WTC11 (cell line): ENCODE measurements at regions not wholly inside any gene's neighbourhood (a gene's known extent, or its start where the extent isn't known, plus 50 kb on each side); places are given as distances from the start of the nearest gene placed in this dataset.

Experiments used
- ATAC-seq: fragments of 200-7000 bp; cut with Tn5 transposase; 2 replicates; pipeline ENCODE4 v1.10.0; 2021; ENCODE audit warnings: mild to moderate bottlenecking, moderate library complexity
- CTCF ChIA-PET: fragments of 300-600 bp; sonication (Branson Sonifier 250); formaldehyde crosslinking; loops from one replicate; lab custom pipeline; 2021; ENCODE audit warnings: antibody characterized with exemption; lab: Charles Lee
- POLR2A ChIA-PET: fragments of 350-600 bp; sonication (Branson Sonifier 250); formaldehyde crosslinking; loops from one replicate; lab custom pipeline; 2021; ENCODE audit warnings: antibody characterized with exemption; lab: Charles Lee
- DNase-seq: peaks from one replicate; pipeline ENCODE4 v3.0.0; 2021; ENCODE audit warnings: low spot score
- H3K27ac Mint-ChIP-seq: 2 replicates; pipeline ENCODE4 v1.8.0; 2021; ENCODE audit warnings: mixed read lengths
- H3K27me3 Mint-ChIP-seq: 2 replicates; pipeline ENCODE4 v1.8.0; 2021; ENCODE audit warnings: low read depth, mild to moderate bottlenecking, moderate library complexity, mixed read lengths
- H3K36me3 Mint-ChIP-seq: 2 replicates; pipeline ENCODE4 v1.8.0; 2021; ENCODE audit warnings: mixed read lengths
- H3K4me1 Mint-ChIP-seq: 2 replicates; pipeline ENCODE4 v1.8.0; 2022; ENCODE audit warnings: mixed read lengths
- H3K4me3 Mint-ChIP-seq: 2 replicates; pipeline ENCODE4 v1.8.0; 2021; ENCODE audit warnings: mild to moderate bottlenecking, moderate library complexity, mixed read lengths
- H3K9me3 Mint-ChIP-seq: 2 replicates; pipeline ENCODE4 v1.8.0; 2021; ENCODE audit warnings: mixed read lengths
- ATF1 ChIP-seq: sonication (generic); formaldehyde crosslinking; IDR thresholded peaks from 2 replicates; pipeline ENCODE4 v1.8.1; 2023; ENCODE audit warnings: mild to moderate bottlenecking, moderate library complexity, missing genetic modification reagents
- CREM ChIP-seq: sonication (generic); formaldehyde crosslinking; IDR thresholded peaks from 2 replicates; pipeline ENCODE4 v1.8.1; 2022; ENCODE audit warnings: mild to moderate bottlenecking, missing genetic modification reagents, moderate library complexity
- CTCF ChIP-seq: fragments of 200-600 bp; IDR thresholded peaks from 2 replicates; pipeline ENCODE4 v1.8.0; 2022; ENCODE audit warnings: antibody characterized with exemption
- E2F5 ChIP-seq: sonication (generic); formaldehyde crosslinking; IDR thresholded peaks from 2 replicates; pipeline ENCODE4 v1.8.1; 2022; ENCODE audit warnings: mild to moderate bottlenecking, moderate library complexity, missing genetic modification reagents
- FOXP4 ChIP-seq: sonication (generic); formaldehyde crosslinking; IDR thresholded peaks from 2 replicates; pipeline ENCODE4 v1.8.0; 2022; ENCODE audit warnings: mild to moderate bottlenecking, missing genetic modification reagents
- GRHL2 ChIP-seq: fragments of 250-450 bp; sonication (Bioruptor Pico); IDR thresholded peaks from 2 replicates; pipeline ENCODE4 v1.8.0; 2022; ENCODE audit warnings: mild to moderate bottlenecking, moderate library complexity; ENCODE audit not compliant: insufficient replicate concordance, severe bottlenecking
- GTF2I ChIP-seq: fragments of 250-450 bp; sonication (Bioruptor Pico); conservative IDR thresholded peaks from 2 replicates; pipeline ENCODE4 v1.4.0; 2021; ENCODE audit warnings: mild to moderate bottlenecking
- IRF2 ChIP-seq: sonication (generic); formaldehyde crosslinking; IDR thresholded peaks from 2 replicates; pipeline ENCODE4 v1.8.0; 2022; ENCODE audit warnings: low read depth, missing genetic modification reagents, borderline replicate concordance
- JUN ChIP-seq: sonication (generic); formaldehyde crosslinking; IDR thresholded peaks from 2 replicates; pipeline ENCODE4 v1.8.0; 2023; ENCODE audit warnings: mild to moderate bottlenecking, missing genetic modification reagents
- KAT7 ChIP-seq: sonication (generic); formaldehyde crosslinking; IDR thresholded peaks from 2 replicates; pipeline ENCODE4 v1.8.1; 2023; ENCODE audit warnings: missing genetic modification reagents, mild to moderate bottlenecking, borderline replicate concordance
- NFATC4 ChIP-seq: fragments of 250-450 bp; sonication (Bioruptor Pico); IDR thresholded peaks from 2 replicates; pipeline ENCODE4 v1.9.0; 2021; ENCODE audit warnings: mild to moderate bottlenecking
- PRRX2 ChIP-seq: fragments of 250-450 bp; sonication (Bioruptor Pico); IDR thresholded peaks from 2 replicates; pipeline ENCODE4 v1.8.0; 2021; ENCODE audit warnings: mild to moderate bottlenecking
- SMAD4 ChIP-seq: sonication (generic); formaldehyde crosslinking; IDR thresholded peaks from 2 replicates; pipeline ENCODE4 v1.8.0; 2022; ENCODE audit warnings: mild to moderate bottlenecking, missing genetic modification reagents
- ZNF232 ChIP-seq: sonication (generic); formaldehyde crosslinking; IDR thresholded peaks from 2 replicates; pipeline ENCODE4 v1.8.0; 2022; ENCODE audit warnings: mild to moderate bottlenecking, missing genetic modification reagents
- TF ChIP-seq, protein P1 (sequence below): sonication (generic); formaldehyde crosslinking; IDR thresholded peaks from 2 replicates; pipeline ENCODE4 v1.8.1; 2022; ENCODE audit warnings: missing genetic modification reagents, borderline replicate concordance
- TF ChIP-seq, protein P2 (sequence below): sonication (generic); formaldehyde crosslinking; IDR thresholded peaks from 2 replicates; pipeline ENCODE4 v1.8.0; 2023; ENCODE audit warnings: missing genetic modification reagents

DNA sequence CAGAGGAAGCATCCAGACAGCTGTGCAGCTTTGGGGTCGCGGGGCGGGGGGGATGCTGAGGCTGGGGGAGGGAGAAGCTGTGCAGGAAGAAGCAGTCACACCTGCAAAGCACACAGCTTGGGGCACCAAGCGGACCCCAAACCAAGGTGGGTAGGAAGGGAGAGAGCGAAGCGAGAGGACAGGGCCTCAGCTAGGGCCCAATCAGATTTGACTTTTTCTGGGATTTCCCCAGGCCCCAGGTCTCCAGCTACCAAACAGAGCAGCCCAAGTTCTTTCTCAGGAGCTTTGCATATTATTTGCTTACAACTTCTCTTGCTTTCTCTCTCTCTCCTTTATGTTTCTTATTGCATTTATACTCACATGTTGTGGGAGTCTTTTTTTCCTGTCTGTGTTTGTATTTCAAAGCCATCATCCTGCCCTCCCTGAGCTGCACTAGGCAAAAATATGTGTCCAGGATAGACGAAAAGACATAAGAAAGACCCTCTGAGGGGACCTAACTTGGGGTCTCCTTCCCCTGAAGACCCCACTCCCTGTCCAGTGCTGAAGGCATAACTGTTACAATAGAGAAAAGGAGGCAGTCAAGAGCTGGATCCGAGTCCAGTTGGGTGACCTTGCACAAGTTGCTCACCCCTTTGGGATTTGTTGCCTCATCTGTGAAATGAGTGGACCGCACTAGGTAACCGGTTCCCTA, 50.6 kb upstream of the SMNDC1 start:
- ChIA-PET POLR2A (no interaction called here), CTCF (interaction anchor here (0.7 to 3.7 kb wide), 17 partner anchors 10 to 194 kb away, joined by 3 to 51 read pairs (median 11); partner anchors contain the start of gene SMNDC1)
- H3K36me3 Mint-ChIP-seq, result no peaks in the 10 kb centered on the region

More for the DNA sequence above, 50.6 kb upstream of the SMNDC1 start:
- Mint-ChIP-seq H3K4me3 (no peak overlapping the region), H3K4me1 (peaks cover 55% of the 10 kb centered on the region), H3K9me3 (peaks cover 3% of the 10 kb centered on the region; the same call in 1 of the 2 replicates), H3K27me3 (no peaks in the 10 kb centered on the region; the same call in 1 of the 2 replicates), H3K27ac (no peak overlapping the region)
- no peak for TF ChIP-seq GRHL2
- TF ChIP-seq FOXP4 (CRISPR knock-in tag), result no peak
- TF ChIP-seq, protein P1, sequence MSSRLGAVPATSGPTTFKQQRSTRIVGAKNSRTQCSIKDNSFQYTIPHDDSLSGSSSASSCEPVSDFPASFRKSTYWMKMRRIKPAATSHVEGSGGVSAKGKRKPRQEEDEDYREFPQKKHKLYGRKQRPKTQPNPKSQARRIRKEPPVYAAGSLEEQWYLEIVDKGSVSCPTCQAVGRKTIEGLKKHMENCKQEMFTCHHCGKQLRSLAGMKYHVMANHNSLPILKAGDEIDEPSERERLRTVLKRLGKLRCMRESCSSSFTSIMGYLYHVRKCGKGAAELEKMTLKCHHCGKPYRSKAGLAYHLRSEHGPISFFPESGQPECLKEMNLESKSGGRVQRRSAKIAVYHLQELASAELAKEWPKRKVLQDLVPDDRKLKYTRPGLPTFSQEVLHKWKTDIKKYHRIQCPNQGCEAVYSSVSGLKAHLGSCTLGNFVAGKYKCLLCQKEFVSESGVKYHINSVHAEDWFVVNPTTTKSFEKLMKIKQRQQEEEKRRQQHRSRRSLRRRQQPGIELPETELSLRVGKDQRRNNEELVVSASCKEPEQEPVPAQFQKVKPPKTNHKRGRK (CRISPR knock-in tag), result no peak
- TF ChIP-seq GTF2I (CRISPR knock-in tag), result no peak
- TF ChIP-seq PRRX2 (CRISPR knock-in tag), result no peak
- no peak for TF ChIP-seq IRF2 (CRISPR knock-in tag)
- TF ChIP-seq NFATC4 (CRISPR knock-in tag), result no peak
- TF ChIP-seq CREM, result no peak
- TF ChIP-seq, protein P2, sequence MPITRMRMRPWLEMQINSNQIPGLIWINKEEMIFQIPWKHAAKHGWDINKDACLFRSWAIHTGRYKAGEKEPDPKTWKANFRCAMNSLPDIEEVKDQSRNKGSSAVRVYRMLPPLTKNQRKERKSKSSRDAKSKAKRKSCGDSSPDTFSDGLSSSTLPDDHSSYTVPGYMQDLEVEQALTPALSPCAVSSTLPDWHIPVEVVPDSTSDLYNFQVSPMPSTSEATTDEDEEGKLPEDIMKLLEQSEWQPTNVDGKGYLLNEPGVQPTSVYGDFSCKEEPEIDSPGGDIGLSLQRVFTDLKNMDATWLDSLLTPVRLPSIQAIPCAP (CRISPR knock-in tag), result no peak
- no peak for TF ChIP-seq CTCF
- TF ChIP-seq JUN (CRISPR knock-in tag), result no peak
- TF ChIP-seq KAT7 (CRISPR knock-in tag), result no peak
- TF ChIP-seq ZNF232 (CRISPR knock-in tag), result no peak
- TF ChIP-seq ATF1 (CRISPR knock-in tag), result no peak
- TF ChIP-seq SMAD4 (CRISPR knock-in tag), result no peak
- no peak for TF ChIP-seq E2F5 (CRISPR knock-in tag)
- DNase-seq, result no peak
- no peak for ATAC-seq
